Gastroesophageal sphincter (tissue), 3 donors: ENCODE measurements at regions not wholly inside any gene's neighbourhood (a gene's known extent, or its start where the extent isn't known, plus 50 kb on each side); places are given as distances from the start of the nearest gene placed in this dataset.

ENCODE experiments used
- CTCF ChIP-seq, 4 experiments: fragments of 200-600 bp in 2 of 4; fragments of 450-650 bp in 2 of 4; sonication (generic) in 1 of 4; IDR thresholded peaks; one replicate each; pipeline ENCODE4 v1.5.1; 2017 to 2019; ENCODE audit warnings: antibody characterized with exemption in 4 of 4, mild to moderate bottlenecking in 2 of 4, moderate library complexity in 2 of 4
- EP300 ChIP-seq: sonication (generic); formaldehyde crosslinking; IDR thresholded peaks from one replicate; pipeline ENCODE4 v1.6.1; 2017; ENCODE audit warnings: antibody characterized with exemption, mild to moderate bottlenecking
- POLR2A ChIP-seq, 2 donors: fragments of 450-650 bp; IDR thresholded peaks; one replicate each; pipeline ENCODE4 v1.6.1; 2017; ENCODE audit warnings: antibody characterized with exemption in 2 of 2, mild to moderate bottlenecking in 2 of 2, moderate library complexity in 1 of 2
- POLR2AphosphoS5 ChIP-seq: sonication (generic); formaldehyde crosslinking; IDR thresholded peaks from one replicate; pipeline ENCODE4 v1.6.1; 2017; ENCODE audit warnings: antibody characterized with exemption

- no peak for TF ChIP-seq POLR2A (IDR thresholded peaks at IDR 0.05)
- no peak for TF ChIP-seq CTCF (IDR thresholded peaks at IDR 0.05)
- no peak for TF ChIP-seq POLR2AphosphoS5
- no peak for TF ChIP-seq EP300
Measured at GRCh38 chr16:64412578-64413280, 709.1 kb downstream of the CDH11 start.
